Left ventricle myocardium inferior (tissue), 1 donor: ENCODE measurements at regions not wholly inside any gene's neighbourhood (a gene's known extent, or its start where the extent isn't known, plus 50 kb on each side); places are given as distances from the start of the nearest gene placed in this dataset.

ENCODE experiments used
- DNase-seq: peaks from one replicate; pipeline ENCODE4 v3.0.0-alpha.2; 2020
- H3K27ac ChIP-seq: fragments of 200-600 bp; replicated peaks from 2 replicates; pipeline ENCODE4 v1.8.0; 2021
- H3K27me3 ChIP-seq: fragments of 200-600 bp; 2 replicates; pipeline ENCODE4 v1.8.0; 2021; ENCODE audit warnings: low read depth
- H3K36me3 ChIP-seq: fragments of 200-600 bp; 2 replicates; pipeline ENCODE4 v1.8.0; 2021
- H3K4me1 ChIP-seq: fragments of 200-600 bp; 2 replicates; pipeline ENCODE4 v1.8.0; 2021
- H3K4me3 ChIP-seq: fragments of 200-600 bp; 2 replicates; pipeline ENCODE4 v1.8.0; 2021; ENCODE audit warnings: mild to moderate bottlenecking, moderate library complexity
- H3K9me3 ChIP-seq: fragments of 200-600 bp; replicated peaks from 2 replicates; pipeline ENCODE4 v1.8.0; 2021
- intact Hi-C: fragments of 100-400 bp; cut with micrococcal nuclease; formaldehyde crosslinking; loops from one replicate; pipeline ENCODE4 v1.11.0; 2022
- TF ChIP-seq, protein P1 (sequence below): fragments of 200-600 bp; IDR thresholded peaks from 2 replicates; pipeline ENCODE4 v1.8.0; 2021; ENCODE audit warnings: antibody characterized with exemption, mild to moderate bottlenecking, borderline replicate concordance
- donor health status: DM: no; HTN: yes; CAD: no; lungs with severe emphysema.

DNA sequence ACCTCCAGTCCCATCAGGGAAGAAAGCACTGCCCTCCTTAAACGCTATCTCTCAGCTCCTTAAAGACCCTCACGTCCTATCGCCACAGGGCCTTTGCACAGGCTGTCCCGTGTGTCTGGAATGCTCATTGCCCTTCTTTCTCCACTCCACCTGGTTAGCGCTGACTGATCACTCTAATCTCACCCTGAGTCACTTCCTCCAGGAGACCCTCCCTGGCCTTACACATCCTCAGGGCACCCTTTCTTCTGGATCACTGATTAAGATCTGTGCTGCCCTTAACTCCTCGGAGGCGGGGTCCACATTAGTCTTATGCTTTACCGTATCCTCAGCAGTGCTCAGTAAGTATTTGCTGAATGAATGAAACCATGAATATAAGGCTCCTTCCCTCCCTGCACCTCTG lies 94.7 kb downstream of the SYNE3 start:
- peaks cover 28% of the 10 kb centered on the region for H3K36me3 ChIP-seq
- H3K27me3 ChIP-seq: no peaks in the 10 kb centered on the region
- H3K4me3 ChIP-seq: no peak overlapping the region
- TF ChIP-seq, protein P1, sequence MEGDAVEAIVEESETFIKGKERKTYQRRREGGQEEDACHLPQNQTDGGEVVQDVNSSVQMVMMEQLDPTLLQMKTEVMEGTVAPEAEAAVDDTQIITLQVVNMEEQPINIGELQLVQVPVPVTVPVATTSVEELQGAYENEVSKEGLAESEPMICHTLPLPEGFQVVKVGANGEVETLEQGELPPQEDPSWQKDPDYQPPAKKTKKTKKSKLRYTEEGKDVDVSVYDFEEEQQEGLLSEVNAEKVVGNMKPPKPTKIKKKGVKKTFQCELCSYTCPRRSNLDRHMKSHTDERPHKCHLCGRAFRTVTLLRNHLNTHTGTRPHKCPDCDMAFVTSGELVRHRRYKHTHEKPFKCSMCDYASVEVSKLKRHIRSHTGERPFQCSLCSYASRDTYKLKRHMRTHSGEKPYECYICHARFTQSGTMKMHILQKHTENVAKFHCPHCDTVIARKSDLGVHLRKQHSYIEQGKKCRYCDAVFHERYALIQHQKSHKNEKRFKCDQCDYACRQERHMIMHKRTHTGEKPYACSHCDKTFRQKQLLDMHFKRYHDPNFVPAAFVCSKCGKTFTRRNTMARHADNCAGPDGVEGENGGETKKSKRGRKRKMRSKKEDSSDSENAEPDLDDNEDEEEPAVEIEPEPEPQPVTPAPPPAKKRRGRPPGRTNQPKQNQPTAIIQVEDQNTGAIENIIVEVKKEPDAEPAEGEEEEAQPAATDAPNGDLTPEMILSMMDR: no peak
- intact Hi-C loops: no loop called here
- no peaks in the 10 kb centered on the region for H3K4me1 ChIP-seq
- no peak overlapping the region for H3K27ac ChIP-seq
- DNase-seq: no peak
- H3K9me3 ChIP-seq: no peaks in the 10 kb centered on the region

DNA sequence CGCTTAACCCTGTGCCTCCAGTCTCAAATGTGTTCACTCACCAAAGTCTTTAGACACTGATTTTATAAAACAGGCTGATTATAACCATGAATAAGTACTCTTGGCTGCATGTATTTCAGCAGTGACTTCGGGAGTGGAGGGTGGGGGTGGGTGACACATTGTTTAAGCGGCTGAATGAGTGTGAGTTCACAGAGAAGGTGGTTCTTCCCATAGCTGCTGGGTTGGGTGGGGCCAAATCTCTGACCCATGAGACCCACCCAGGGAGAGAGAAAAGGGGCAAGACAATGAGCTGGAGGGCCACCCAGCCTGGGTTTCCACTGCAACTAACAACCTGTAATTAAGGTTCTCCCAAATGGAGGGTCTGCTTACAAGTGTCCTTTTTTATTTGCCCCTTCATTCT lies 96.4 kb downstream of the SYNE3 start:
- Histone ChIP-seq H3K36me3 (peaks cover 38% of the 10 kb centered on the region), H3K27ac (no peak overlapping the region), H3K4me1 (no peaks in the 10 kb centered on the region), H3K4me3 (no peak overlapping the region), H3K9me3 (no peaks in the 10 kb centered on the region), H3K27me3 (no peaks in the 10 kb centered on the region)
- no peak for DNase-seq
- TF ChIP-seq, protein P1: no peak
- intact Hi-C loops: no loop called here

DNA sequence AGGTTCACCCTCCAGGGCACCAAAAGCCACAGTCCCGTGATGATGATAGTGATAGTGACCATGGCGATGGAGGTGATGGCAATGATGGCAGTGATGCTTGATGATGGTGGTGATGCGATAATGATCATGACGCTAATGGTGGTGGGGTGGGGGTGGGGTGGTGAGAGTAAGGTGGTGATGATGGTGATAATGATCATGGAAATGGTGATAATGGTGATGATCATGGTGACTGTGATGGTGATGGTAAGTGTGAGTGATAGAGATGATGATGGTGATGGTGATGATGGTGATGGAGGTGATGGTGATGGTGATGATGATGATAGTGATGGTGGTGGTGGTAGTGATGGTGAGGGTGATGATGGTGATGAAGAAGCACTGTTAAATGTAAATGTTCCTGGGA lies 96.9 kb downstream of the SYNE3 start:
- no peak for DNase-seq
- TF ChIP-seq, protein P1: no peak
- H3K27me3 ChIP-seq: no peaks in the 10 kb centered on the region
- no peaks in the 10 kb centered on the region for H3K9me3 ChIP-seq
- intact Hi-C loops: no loop called here
- no peak overlapping the region for H3K27ac ChIP-seq
- peaks cover 38% of the 10 kb centered on the region for H3K36me3 ChIP-seq
- no peak overlapping the region for H3K4me3 ChIP-seq
- H3K4me1 ChIP-seq: no peaks in the 10 kb centered on the region

DNA sequence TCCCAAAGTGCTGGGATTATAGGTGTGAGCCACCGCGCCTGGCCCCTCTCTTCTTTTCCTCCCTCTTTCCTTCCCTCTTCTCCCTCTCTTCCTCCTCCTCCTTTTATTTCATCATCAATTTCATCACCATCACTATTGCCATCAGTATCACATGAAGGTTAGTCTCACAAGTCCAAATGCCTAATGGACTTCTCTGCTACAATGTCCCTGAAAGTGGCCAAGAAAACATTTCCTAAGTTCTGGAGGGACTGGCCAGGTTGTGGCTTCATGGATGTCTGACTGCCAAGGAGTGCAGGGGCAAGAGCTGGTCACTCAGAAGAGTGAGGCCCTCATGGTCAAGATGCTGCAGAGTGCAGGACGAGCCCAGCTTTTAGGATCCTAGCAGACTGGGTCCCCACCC lies 97.6 kb downstream of the SYNE3 start:
- Histone ChIP-seq H3K4me3 (no peak overlapping the region), H3K27me3 (no peaks in the 10 kb centered on the region), H3K27ac (no peak overlapping the region), H3K9me3 (no peaks in the 10 kb centered on the region), H3K36me3 (peaks cover 38% of the 10 kb centered on the region), H3K4me1 (peaks cover 3% of the 10 kb centered on the region)
- TF ChIP-seq, protein P1: no peak
- no peak for DNase-seq
- intact Hi-C loops: no loop called here

DNA sequence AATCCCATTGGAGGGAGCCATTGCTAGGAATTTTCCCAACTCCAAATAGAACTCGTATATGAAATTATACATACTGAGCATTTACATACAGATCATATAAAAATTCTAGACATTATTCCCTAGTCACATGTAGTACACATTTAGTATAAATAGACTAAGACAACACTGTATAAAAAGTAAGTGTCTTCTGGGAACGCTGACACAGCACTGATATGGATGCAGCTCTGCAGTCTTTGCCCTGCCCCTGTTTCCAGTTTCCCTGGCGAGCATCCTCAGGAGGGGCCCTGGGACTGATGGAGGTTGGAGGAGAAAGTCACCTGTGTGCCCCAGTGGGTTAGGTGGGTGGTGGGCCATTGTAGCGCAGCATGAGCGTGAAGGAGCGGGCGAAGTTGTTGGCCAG lies 97.8 kb upstream of the CLMN start:
- H3K36me3 ChIP-seq: peaks cover 38% of the 10 kb centered on the region
- intact Hi-C loops: no loop called here
- TF ChIP-seq, protein P1: no peak

DNA sequence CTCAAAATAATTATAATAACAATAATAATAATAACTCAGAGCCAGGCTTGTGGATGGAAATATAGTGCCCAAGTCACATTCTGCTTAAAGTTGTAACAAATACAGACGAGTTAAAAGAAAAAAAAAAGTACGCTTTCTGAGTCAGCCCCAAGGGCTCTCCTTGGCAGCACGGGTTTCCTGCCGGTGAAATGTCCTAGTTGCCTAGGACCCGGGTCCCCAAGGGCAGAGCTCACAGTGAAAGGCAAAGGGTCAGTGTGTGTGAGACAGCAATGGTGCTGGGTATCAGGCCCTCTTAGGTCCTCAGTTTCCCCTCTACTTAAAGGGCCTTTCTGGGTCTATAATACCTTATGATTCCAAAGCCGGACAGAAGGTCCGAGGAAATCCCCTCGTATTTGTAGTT lies 96.3 kb upstream of the CLMN start:
- Histone ChIP-seq H3K27ac (no peak overlapping the region), H3K4me3 (no peak overlapping the region), H3K27me3 (no peaks in the 10 kb centered on the region), H3K4me1 (peaks cover 4% of the 10 kb centered on the region), H3K36me3 (peaks cover 26% of the 10 kb centered on the region), H3K9me3 (no peaks in the 10 kb centered on the region)
- TF ChIP-seq, protein P1: no peak
- intact Hi-C loops: no loop called here
- DNase-seq: no peak

More for the DNA sequence above, 97.8 kb upstream of the CLMN start:
- H3K9me3 ChIP-seq: no peaks in the 10 kb centered on the region
- no peak overlapping the region for H3K27ac ChIP-seq
- no peaks in the 10 kb centered on the region for H3K27me3 ChIP-seq
- DNase-seq: no peak
- H3K4me3 ChIP-seq: no peak overlapping the region
- peaks cover 4% of the 10 kb centered on the region for H3K4me1 ChIP-seq
